HepG2 (cell line): ENCODE measurements at regions not wholly inside any gene's neighbourhood (a gene's known extent, or its start where the extent isn't known, plus 50 kb on each side); places are given as distances from the start of the nearest gene placed in this dataset.

Source experiments
- CEBPG ChIP-seq: IDR thresholded peaks from 2 replicates; pipeline ENCODE4 v1.6.1; 2016
- DNMT1 ChIP-seq: sonication (generic); formaldehyde crosslinking; IDR thresholded peaks from 2 replicates; pipeline ENCODE4 v1.5.1; 2020; ENCODE audit warnings: mild to moderate bottlenecking, missing genetic modification reagents
- HES4 ChIP-seq: sonication (generic); formaldehyde crosslinking; IDR thresholded peaks from 2 replicates; pipeline ENCODE4 v1.9.0; 2021; ENCODE audit warnings: mild to moderate bottlenecking, missing genetic modification reagents, borderline replicate concordance
- HNF4G ChIP-seq, 2 experiments: sonication (generic) in 1 of 2; formaldehyde crosslinking in 1 of 2; IDR thresholded peaks; 2 replicates each; pipeline versions ENCODE4 v1.4.0 to v1.6.1; 2011 to 2020; ENCODE audit warnings: borderline replicate concordance in 2 of 2, low read depth in 2 of 2, mild to moderate bottlenecking in 2 of 2, low read length in 1 of 2, missing genetic modification reagents in 1 of 2, moderate library complexity in 1 of 2
- PAF1 ChIP-seq: IDR thresholded peaks from 2 replicates; pipeline ENCODE4 v1.6.1; 2016; ENCODE audit warnings: missing genetic modification reagents, missing compliant biosample characterization
- PITX1 ChIP-seq: sonication (generic); formaldehyde crosslinking; IDR thresholded peaks from 2 replicates; pipeline ENCODE4 v1.5.1; 2020; ENCODE audit warnings: mild to moderate bottlenecking, missing genetic modification reagents
- POGZ ChIP-seq: sonication (generic); formaldehyde crosslinking; IDR thresholded peaks from 2 replicates; pipeline ENCODE4 v1.4.0; 2020; ENCODE audit warnings: mild to moderate bottlenecking, missing genetic modification reagents
- SAP130 ChIP-seq: IDR thresholded peaks from 2 replicates; pipeline ENCODE4 v1.6.1; 2016; ENCODE audit warnings: low read depth
- SMAD3 ChIP-seq: sonication (generic); formaldehyde crosslinking; IDR thresholded peaks from 2 replicates; pipeline ENCODE4 v1.4.0; 2020; ENCODE audit warnings: missing genetic modification reagents
- SRSF4 ChIP-seq: fragments of 200-400 bp; formaldehyde crosslinking; IDR thresholded peaks from one replicate; pipeline ENCODE4 v1.6.1; 2018; ENCODE audit warnings: mild to moderate bottlenecking, low read depth, low read length, moderate library complexity; ENCODE audit not compliant: poor library complexity, severe bottlenecking
- ZNF430 ChIP-seq: sonication (generic); formaldehyde crosslinking; IDR thresholded peaks from 2 replicates; pipeline ENCODE4 v1.9.0; 2021; ENCODE audit warnings: mild to moderate bottlenecking, missing genetic modification reagents
- ZNF558 ChIP-seq: sonication (generic); formaldehyde crosslinking; IDR thresholded peaks from 2 replicates; pipeline ENCODE4 v1.9.0; 2022; ENCODE audit warnings: mild to moderate bottlenecking, missing genetic modification reagents, borderline replicate concordance
- ZNF619 ChIP-seq: sonication (generic); formaldehyde crosslinking; IDR thresholded peaks from 2 replicates; pipeline ENCODE4 v1.4.0; 2020; ENCODE audit warnings: mild to moderate bottlenecking, missing genetic modification reagents
- TF ChIP-seq, protein P1 (sequence below): sonication (generic); formaldehyde crosslinking; IDR thresholded peaks from 2 replicates; pipeline ENCODE4 v1.5.0; 2020; ENCODE audit warnings: missing genetic modification reagents, mild to moderate bottlenecking, borderline replicate concordance
- TF ChIP-seq, protein P2 (sequence below): IDR thresholded peaks from 2 replicates; pipeline ENCODE4 v1.6.1; 2016; ENCODE audit warnings: missing compliant biosample characterization, missing genetic modification reagents, borderline replicate concordance
- TF ChIP-seq, protein P3 (sequence below): sonication (generic); formaldehyde crosslinking; IDR thresholded peaks from 2 replicates; pipeline ENCODE4 v1.4.0; 2020; ENCODE audit warnings: mild to moderate bottlenecking, missing genetic modification reagents
- TF ChIP-seq, protein P4 (sequence below): sonication (generic); formaldehyde crosslinking; IDR thresholded peaks from 2 replicates; pipeline ENCODE4 v1.4.0; 2020; ENCODE audit warnings: missing genetic modification reagents; ENCODE audit errors: not compliant biosample characterization

DNA sequence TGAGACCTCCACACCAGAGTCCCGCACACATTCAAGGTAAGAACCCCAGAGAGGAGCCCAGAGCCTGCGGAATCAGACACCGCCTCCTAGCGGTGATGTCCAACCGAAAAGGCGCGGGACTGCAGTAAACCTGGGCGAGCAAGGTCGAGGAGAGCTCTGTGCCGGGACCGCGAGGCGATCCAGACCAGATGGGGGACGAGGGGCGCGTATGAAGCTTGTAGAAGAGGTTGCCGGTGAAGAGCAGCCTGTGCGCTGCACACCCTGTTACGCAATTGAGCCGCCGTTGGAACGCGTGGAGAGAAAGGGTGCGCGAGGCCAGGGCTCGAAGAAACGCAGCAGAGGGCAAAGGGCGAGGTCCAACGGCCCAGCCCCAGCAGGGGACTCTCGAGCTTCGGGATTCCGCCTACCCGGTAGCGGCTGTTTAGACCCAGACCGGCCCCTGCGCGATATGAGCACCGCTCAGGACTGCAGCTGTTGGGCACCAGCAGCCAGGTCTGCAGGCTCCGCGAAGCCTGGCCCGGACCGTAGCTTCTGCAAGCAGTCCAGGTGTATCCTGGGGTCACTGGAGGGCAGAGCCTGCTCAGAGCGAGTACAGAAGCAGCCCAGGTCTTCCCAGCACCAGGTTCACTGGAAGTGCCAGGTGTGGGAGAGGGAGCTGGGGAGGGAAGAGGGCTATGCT is 65.9 kb upstream of the ZNF599 start (continued):
- TF ChIP-seq, protein P1, sequence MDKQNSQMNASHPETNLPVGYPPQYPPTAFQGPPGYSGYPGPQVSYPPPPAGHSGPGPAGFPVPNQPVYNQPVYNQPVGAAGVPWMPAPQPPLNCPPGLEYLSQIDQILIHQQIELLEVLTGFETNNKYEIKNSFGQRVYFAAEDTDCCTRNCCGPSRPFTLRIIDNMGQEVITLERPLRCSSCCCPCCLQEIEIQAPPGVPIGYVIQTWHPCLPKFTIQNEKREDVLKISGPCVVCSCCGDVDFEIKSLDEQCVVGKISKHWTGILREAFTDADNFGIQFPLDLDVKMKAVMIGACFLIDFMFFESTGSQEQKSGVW = no peak
- TF ChIP-seq POGZ (CRISPR knock-in tag) = 0 out of 2 replicates have a peak, but pooled peaks have one; percentile 45
- peak; percentile 25; the same call in 1 of the 2 replicates for TF ChIP-seq SAP130 (CRISPR knock-in tag)
- 0 out of 2 replicates have a peak, but pooled peaks have one; percentile 37 for TF ChIP-seq PITX1 (CRISPR knock-in tag)
- TF ChIP-seq PAF1 (CRISPR knock-in tag) = no peak
- peak; percentile 92 for TF ChIP-seq CEBPG (CRISPR knock-in tag)
- TF ChIP-seq, protein P2, sequence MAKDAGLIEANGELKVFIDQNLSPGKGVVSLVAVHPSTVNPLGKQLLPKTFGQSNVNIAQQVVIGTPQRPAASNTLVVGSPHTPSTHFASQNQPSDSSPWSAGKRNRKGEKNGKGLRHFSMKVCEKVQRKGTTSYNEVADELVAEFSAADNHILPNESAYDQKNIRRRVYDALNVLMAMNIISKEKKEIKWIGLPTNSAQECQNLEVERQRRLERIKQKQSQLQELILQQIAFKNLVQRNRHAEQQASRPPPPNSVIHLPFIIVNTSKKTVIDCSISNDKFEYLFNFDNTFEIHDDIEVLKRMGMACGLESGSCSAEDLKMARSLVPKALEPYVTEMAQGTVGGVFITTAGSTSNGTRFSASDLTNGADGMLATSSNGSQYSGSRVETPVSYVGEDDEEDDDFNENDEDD = peak; percentile 59; the same call in 1 of the 2 replicates
- TF ChIP-seq HES4 = peak; percentile 51; the same call in 1 of the 2 replicates
- 0 out of 2 replicates have a peak, but pooled peaks have one; percentile 55 for TF ChIP-seq ZNF619 (CRISPR knock-in tag)
- peak; percentile 73 for TF ChIP-seq HNF4G (IDR thresholded peaks at IDR 0.05; ENCODE audit: borderline replicate concordance, low read depth, low read length)
- peak; percentile 90 for TF ChIP-seq HNF4G (CRISPR knock-in tag; IDR thresholded peaks at IDR 0.05; ENCODE audit: borderline replicate concordance, low read depth)
- no peak for TF ChIP-seq ZNF430 (CRISPR knock-in tag)
- no peak for TF ChIP-seq SMAD3 (CRISPR knock-in tag)
- TF ChIP-seq, protein P3, sequence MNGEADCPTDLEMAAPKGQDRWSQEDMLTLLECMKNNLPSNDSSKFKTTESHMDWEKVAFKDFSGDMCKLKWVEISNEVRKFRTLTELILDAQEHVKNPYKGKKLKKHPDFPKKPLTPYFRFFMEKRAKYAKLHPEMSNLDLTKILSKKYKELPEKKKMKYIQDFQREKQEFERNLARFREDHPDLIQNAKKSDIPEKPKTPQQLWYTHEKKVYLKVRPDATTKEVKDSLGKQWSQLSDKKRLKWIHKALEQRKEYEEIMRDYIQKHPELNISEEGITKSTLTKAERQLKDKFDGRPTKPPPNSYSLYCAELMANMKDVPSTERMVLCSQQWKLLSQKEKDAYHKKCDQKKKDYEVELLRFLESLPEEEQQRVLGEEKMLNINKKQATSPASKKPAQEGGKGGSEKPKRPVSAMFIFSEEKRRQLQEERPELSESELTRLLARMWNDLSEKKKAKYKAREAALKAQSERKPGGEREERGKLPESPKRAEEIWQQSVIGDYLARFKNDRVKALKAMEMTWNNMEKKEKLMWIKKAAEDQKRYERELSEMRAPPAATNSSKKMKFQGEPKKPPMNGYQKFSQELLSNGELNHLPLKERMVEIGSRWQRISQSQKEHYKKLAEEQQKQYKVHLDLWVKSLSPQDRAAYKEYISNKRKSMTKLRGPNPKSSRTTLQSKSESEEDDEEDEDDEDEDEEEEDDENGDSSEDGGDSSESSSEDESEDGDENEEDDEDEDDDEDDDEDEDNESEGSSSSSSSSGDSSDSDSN (CRISPR knock-in tag) = peak; percentile 87
- no peak for TF ChIP-seq ZNF558 (CRISPR knock-in tag)
- no peak for TF ChIP-seq SRSF4
- TF ChIP-seq, protein P4, sequence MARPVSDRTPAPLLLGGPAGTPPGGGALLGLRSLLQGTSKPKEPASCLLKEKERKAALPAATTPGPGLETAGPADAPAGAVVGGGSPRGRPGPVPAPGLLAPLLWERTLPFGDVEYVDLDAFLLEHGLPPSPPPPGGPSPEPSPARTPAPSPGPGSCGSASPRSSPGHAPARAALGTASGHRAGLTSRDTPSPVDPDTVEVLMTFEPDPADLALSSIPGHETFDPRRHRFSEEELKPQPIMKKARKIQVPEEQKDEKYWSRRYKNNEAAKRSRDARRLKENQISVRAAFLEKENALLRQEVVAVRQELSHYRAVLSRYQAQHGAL (CRISPR knock-in tag) = no peak
- no peak for TF ChIP-seq DNMT1
